ENCODE measurements at regions not wholly inside any gene's neighbourhood (a gene's known extent, or its start where the extent isn't known, plus 50 kb on each side); places are given as distances from the start of the nearest gene placed in this dataset.

DNA sequence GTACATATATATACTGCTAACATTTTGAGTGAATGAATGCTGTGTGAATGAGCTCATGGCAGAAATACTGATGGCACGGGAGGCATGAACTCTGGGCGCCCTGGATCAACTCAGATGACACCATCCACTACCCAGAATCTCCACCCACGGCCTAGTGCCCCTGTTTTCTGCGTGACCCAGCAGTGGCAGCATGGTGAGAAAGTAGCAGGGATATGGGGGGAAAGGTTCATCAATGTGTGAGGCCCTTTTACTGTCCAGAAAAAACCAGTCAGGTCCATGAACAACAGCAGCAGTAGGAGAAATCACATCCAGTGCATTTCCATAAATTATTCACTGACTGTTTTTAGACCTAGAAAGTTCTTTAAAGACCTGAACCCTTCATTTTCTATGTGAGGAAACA lies 391.0 kb upstream of the NRP1 start:
- H2AFZ ChIP-seq (ENCODE audit: control insufficient read depth, low read length): no peak overlapping the region
- no peaks in the 10 kb centered on the region for H4K20me1 ChIP-seq (ENCODE audit: control insufficient read depth, extremely low read depth, insufficient read depth, low read length)
- H3K36me3 ChIP-seq (ENCODE audit: control insufficient read depth in 2 of 2, extremely low read depth in 1 of 2, insufficient read depth in 2 of 2, low read length in 2 of 2): no peaks in the 10 kb centered on the region
- DNase-seq (ENCODE audit: low read depth, low spot score) (no peak), FAIRE-seq (no peak)
- dilution Hi-C loops (cut with MboI; ENCODE audit: extremely low pct_ligation_motif_present, low sequenced_read_pairs): no loop called here
- TF ChIP-seq EZH2 (IDR thresholded peaks at IDR 0.05; ENCODE audit: low read length): no peak
- no peak for TF ChIP-seq CTCF (optimal IDR thresholded peaks at IDR 0.05 in 1 of 3, IDR thresholded peaks at IDR 0.05 in 1 of 3, conservative IDR thresholded peaks at IDR 0.05 in 1 of 3; ENCODE audit: extremely low read depth in 1 of 3, insufficient read depth in 2 of 3, low read length in 3 of 3)
- no peaks in the 10 kb centered on the region for H3K27me3 ChIP-seq (ENCODE audit: control insufficient read depth, extremely low read depth, insufficient read depth, low read length)
- no peaks in the 10 kb centered on the region for H3K4me1 ChIP-seq (ENCODE audit: control insufficient read depth, extremely low read depth, insufficient read depth, low read length)
- no peak overlapping the region for H3K27ac ChIP-seq (ENCODE audit: control insufficient read depth, insufficient read depth, low read length)
- no peaks in the 10 kb centered on the region for H3K9me1 ChIP-seq (ENCODE audit: control insufficient read depth, extremely low read depth, insufficient read depth, low read length)
- no peak overlapping the region for H3K9ac ChIP-seq (ENCODE audit: control insufficient read depth, extremely low read depth, insufficient read depth, low read length)
- no peaks in the 10 kb centered on the region for H3K9me3 ChIP-seq (ENCODE audit: control insufficient read depth, low read depth, low read length)
- no peak overlapping the region for H3K4me3 ChIP-seq (ENCODE audit: control insufficient read depth in 2 of 3, extremely low read depth in 1 of 3, insufficient read depth in 2 of 3, low read depth in 1 of 3, low read length in 3 of 3)
- H3K79me2 ChIP-seq (ENCODE audit: control insufficient read depth, insufficient read depth, low read length): no peaks in the 10 kb centered on the region
- H3K4me2 ChIP-seq (ENCODE audit: control insufficient read depth, extremely low read depth, insufficient read depth, low read depth, low read length): no peak overlapping the region

DNA sequence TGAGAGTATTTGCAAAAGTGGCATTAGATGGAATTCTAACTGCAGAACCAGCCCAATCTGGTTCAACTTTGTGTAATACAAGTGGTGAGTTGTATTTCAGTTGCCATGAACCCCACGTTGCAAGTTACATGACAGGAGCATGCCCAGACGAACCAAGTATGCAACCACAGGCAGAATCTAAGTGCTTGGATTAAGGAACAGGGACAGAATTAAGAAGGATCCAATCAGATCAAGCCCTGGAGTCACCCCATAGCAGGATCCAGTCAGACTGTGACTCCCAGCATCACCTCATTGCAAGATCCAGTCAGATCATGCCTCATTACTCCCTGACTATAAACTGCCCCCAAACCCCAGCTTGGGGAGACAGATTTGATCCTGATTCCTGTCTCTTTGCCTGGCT lies 388.7 kb upstream of the NRP1 start:
- no peaks in the 10 kb centered on the region for H3K36me3 ChIP-seq (ENCODE audit: control insufficient read depth in 2 of 2, extremely low read depth in 1 of 2, insufficient read depth in 2 of 2, low read length in 2 of 2)
- H2AFZ ChIP-seq (ENCODE audit: control insufficient read depth, low read length): no peak overlapping the region
- no peaks in the 10 kb centered on the region for H3K4me1 ChIP-seq (ENCODE audit: control insufficient read depth, extremely low read depth, insufficient read depth, low read length)
- dilution Hi-C loops (cut with MboI; ENCODE audit: extremely low pct_ligation_motif_present, low sequenced_read_pairs): no loop called here
- no peaks in the 10 kb centered on the region for H3K9me3 ChIP-seq (ENCODE audit: control insufficient read depth, low read depth, low read length)
- no peak overlapping the region for H3K4me2 ChIP-seq (ENCODE audit: control insufficient read depth, extremely low read depth, insufficient read depth, low read depth, low read length)
- H3K9ac ChIP-seq (ENCODE audit: control insufficient read depth, extremely low read depth, insufficient read depth, low read length): no peak overlapping the region
- FAIRE-seq (no peak), DNase-seq (ENCODE audit: low read depth, low spot score) (no peak)
- no peaks in the 10 kb centered on the region for H3K27me3 ChIP-seq (ENCODE audit: control insufficient read depth, extremely low read depth, insufficient read depth, low read length)
- H3K9me1 ChIP-seq (ENCODE audit: control insufficient read depth, extremely low read depth, insufficient read depth, low read length): no peaks in the 10 kb centered on the region
- TF ChIP-seq EZH2 (IDR thresholded peaks at IDR 0.05; ENCODE audit: low read length) (no peak), CTCF (optimal IDR thresholded peaks at IDR 0.05 in 1 of 3, IDR thresholded peaks at IDR 0.05 in 1 of 3, conservative IDR thresholded peaks at IDR 0.05 in 1 of 3; ENCODE audit: extremely low read depth in 1 of 3, insufficient read depth in 2 of 3, low read length in 3 of 3) (no peak)
- H4K20me1 ChIP-seq (ENCODE audit: control insufficient read depth, extremely low read depth, insufficient read depth, low read length): no peaks in the 10 kb centered on the region
- H3K79me2 ChIP-seq (ENCODE audit: control insufficient read depth, insufficient read depth, low read length): no peaks in the 10 kb centered on the region
- no peak overlapping the region for H3K27ac ChIP-seq (ENCODE audit: control insufficient read depth, insufficient read depth, low read length)
- no peak overlapping the region for H3K4me3 ChIP-seq (ENCODE audit: control insufficient read depth in 2 of 3, extremely low read depth in 1 of 3, insufficient read depth in 2 of 3, low read depth in 1 of 3, low read length in 3 of 3)

Measured in keratinocyte (primary cell).